HPDE6-E6E7 (cell line): ENCODE measurements at regions not wholly inside any gene's neighbourhood (a gene's known extent, or its start where the extent isn't known, plus 50 kb on each side); places are given as distances from the start of the nearest gene placed in this dataset.
A peak's percentile ranks its signal among the peaks of the same experiment; 100 is the strongest.

ENCODE experiments used
- DNase-seq: peaks from one replicate; pipeline ENCODE4 v3.0.0; 2011; ENCODE audit warnings: missing footprints; ENCODE audit errors: extremely low spot score

- no peak for DNase-seq
These were observed 71.0 kb downstream of the SEM1 start for GRCh38 chr7:96638669-96639068.

- no peak for DNase-seq
These were observed 72.1 kb downstream of the SEM1 start for GRCh38 chr7:96637522-96637921.

GRCh38 chr7:96636979-96637378, 72.7 kb downstream of the SEM1 start:
- no peak for DNase-seq

GRCh38 chr7:96636342-96636860, 73.2 kb downstream of the SEM1 start:
- DNase-seq = no peak

- DNase-seq = no peak
These were observed 79.8 kb downstream of the SEM1 start for GRCh38 chr7:96629884-96630283.

GRCh38 chr7:96624954-96625353, 84.7 kb downstream of the SEM1 start:
- DNase-seq = no peak

- no peak for DNase-seq
These were observed 87.7 kb downstream of the SEM1 start for GRCh38 chr7:96621932-96622331.

- DNase-seq = no peak
These were observed 95.3 kb downstream of the SEM1 start for GRCh38 chr7:96614154-96614867.

- DNase-seq = no peak
These were observed 97.6 kb downstream of the SEM1 start for GRCh38 chr7:96612034-96612433.

GRCh38 chr7:96605045-96605716, 104.5 kb downstream of the SEM1 start:
- no peak for DNase-seq

GRCh38 chr7:96599288-96599936, 110.2 kb downstream of the SEM1 start:
- no peak for DNase-seq

- DNase-seq = no peak
These were observed 111.2 kb downstream of the SEM1 start for GRCh38 chr7:96598421-96598820.

- DNase-seq = peak; percentile 9
These were observed 113.4 kb downstream of the SEM1 start for GRCh38 chr7:96596120-96596826.

- DNase-seq = no peak
These were observed 117.6 kb downstream of the SEM1 start for GRCh38 chr7:96591900-96592676.

- DNase-seq = no peak
These were observed 118.3 kb downstream of the SEM1 start for GRCh38 chr7:96591159-96591899.

GRCh38 chr7:96589038-96589437, 120.6 kb downstream of the SEM1 start:
- DNase-seq = no peak

GRCh38 chr7:96579119-96579518, 130.5 kb downstream of the SEM1 start:
- no peak for DNase-seq

GRCh38 chr7:96578606-96579005, 131.0 kb downstream of the SEM1 start:
- no peak for DNase-seq

GRCh38 chr7:96563409-96563808, 146.2 kb downstream of the SEM1 start:
- DNase-seq = no peak

- no peak for DNase-seq
These were observed 146.7 kb downstream of the SEM1 start for GRCh38 chr7:96562966-96563365.

- DNase-seq = no peak
These were observed 147.2 kb downstream of the SEM1 start for GRCh38 chr7:96562458-96562857.
